ENCODE measurements at regions not wholly inside any gene's neighbourhood (a gene's known extent, or its start where the extent isn't known, plus 50 kb on each side); places are given as distances from the start of the nearest gene placed in this dataset.

DNA sequence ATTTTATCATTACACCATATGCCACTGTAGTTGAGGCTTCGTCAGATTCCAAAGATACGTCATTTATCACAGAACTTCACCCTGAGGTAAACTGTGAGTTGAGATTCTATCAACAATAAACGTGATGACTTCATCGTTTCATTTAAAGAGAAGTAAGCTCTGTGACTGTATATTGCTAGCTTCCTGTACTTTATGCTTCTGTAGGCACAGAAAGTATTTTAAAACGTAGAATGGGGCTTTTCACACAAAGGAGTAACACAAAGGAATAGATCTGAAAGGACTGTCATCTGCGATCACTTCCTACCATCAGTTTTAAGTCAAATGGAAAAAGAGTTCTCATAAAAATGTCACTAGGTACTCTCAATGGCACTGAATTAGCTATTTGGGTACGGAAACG, 234.4 kb upstream of the MCHR2 start:
- TF ChIP-seq, protein P1, sequence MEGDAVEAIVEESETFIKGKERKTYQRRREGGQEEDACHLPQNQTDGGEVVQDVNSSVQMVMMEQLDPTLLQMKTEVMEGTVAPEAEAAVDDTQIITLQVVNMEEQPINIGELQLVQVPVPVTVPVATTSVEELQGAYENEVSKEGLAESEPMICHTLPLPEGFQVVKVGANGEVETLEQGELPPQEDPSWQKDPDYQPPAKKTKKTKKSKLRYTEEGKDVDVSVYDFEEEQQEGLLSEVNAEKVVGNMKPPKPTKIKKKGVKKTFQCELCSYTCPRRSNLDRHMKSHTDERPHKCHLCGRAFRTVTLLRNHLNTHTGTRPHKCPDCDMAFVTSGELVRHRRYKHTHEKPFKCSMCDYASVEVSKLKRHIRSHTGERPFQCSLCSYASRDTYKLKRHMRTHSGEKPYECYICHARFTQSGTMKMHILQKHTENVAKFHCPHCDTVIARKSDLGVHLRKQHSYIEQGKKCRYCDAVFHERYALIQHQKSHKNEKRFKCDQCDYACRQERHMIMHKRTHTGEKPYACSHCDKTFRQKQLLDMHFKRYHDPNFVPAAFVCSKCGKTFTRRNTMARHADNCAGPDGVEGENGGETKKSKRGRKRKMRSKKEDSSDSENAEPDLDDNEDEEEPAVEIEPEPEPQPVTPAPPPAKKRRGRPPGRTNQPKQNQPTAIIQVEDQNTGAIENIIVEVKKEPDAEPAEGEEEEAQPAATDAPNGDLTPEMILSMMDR (conservative IDR thresholded peaks at IDR 0.05 in 1 of 2, IDR thresholded peaks at IDR 0.05 in 1 of 2; ENCODE audit: extremely low read depth in 1 of 2, insufficient read depth in 1 of 2, low read depth in 1 of 2, low read length in 2 of 2) = no peak
- TF ChIP-seq EZH2 (IDR thresholded peaks at IDR 0.05; ENCODE audit: borderline replicate concordance, low read length) = no peak
